IPS DF 6.9 (cell line): ENCODE measurements at regions not wholly inside any gene's neighbourhood (a gene's known extent, or its start where the extent isn't known, plus 50 kb on each side); places are given as distances from the start of the nearest gene placed in this dataset.

Source experiments
- DNase-seq: peaks from one replicate; pipeline ENCODE4 v3.0.0-alpha.2; 2013; ENCODE audit warnings: low read depth, low spot score
- H3K27ac ChIP-seq: one replicate; pipeline ENCODE4 v1.5.1; 2013; ENCODE audit warnings: low read length, control low read depth
- H3K27me3 ChIP-seq: 2 replicates; pipeline ENCODE4 v1.6.1; 2013; ENCODE audit warnings: mild to moderate bottlenecking, low read length; ENCODE audit not compliant: control insufficient read depth, insufficient read depth
- H3K36me3 ChIP-seq: 2 replicates; pipeline ENCODE4 v1.6.1; 2013; ENCODE audit warnings: low read length; ENCODE audit not compliant: control insufficient read depth, insufficient read depth
- H3K4me1 ChIP-seq: 2 replicates; pipeline ENCODE4 v1.6.1; 2013; ENCODE audit warnings: low read length; ENCODE audit not compliant: control insufficient read depth, insufficient read depth
- H3K4me3 ChIP-seq: 2 replicates; pipeline ENCODE4 v1.5.1; 2013; ENCODE audit warnings: mild to moderate bottlenecking, low read length
- H3K9me3 ChIP-seq: 2 replicates; pipeline ENCODE4 v1.6.1; 2013; ENCODE audit warnings: low read length, inconsistent platforms; ENCODE audit not compliant: control insufficient read depth, insufficient read depth
- WGBS: extraction: QIAGEN DNeasy Blood & Tissue Kit; methylation state at CpG from one replicate; pipeline ENCODE4 v1.1.7; 2013; ENCODE audit warnings: mixed read lengths, missing lambda C conversion rate; ENCODE audit not compliant: insufficient read length, insufficient coverage; 5-methylcytosine and 5-hydroxymethylcytosine counted together

- no peak overlapping the region for H3K4me3 ChIP-seq
- no peaks in the 10 kb centered on the region for H3K9me3 ChIP-seq
- no peaks in the 10 kb centered on the region for H3K4me1 ChIP-seq
- WGBS: no CpG with 5 or more reads among the region's 5 CpGs
- no peak for DNase-seq
- H3K36me3 ChIP-seq: no peaks in the 10 kb centered on the region
- no peaks in the 10 kb centered on the region for H3K27me3 ChIP-seq
- no peak overlapping the region for H3K27ac ChIP-seq
Measured at GRCh38 chr5:93340881-93341280, 240.1 kb downstream of the NR2F1-AS1 start.

- no CpG with 5 or more reads among the region's 2 CpGs for WGBS
Measured at GRCh38 chr5:93337138-93337537, 243.9 kb downstream of the NR2F1-AS1 start.

GRCh38 chr5:93336330-93337110 lies 244.5 kb downstream of the NR2F1-AS1 start:
- no CpG with 5 or more reads among the region's 3 CpGs for WGBS
- DNase-seq: no peak
- H3K36me3 ChIP-seq: no peaks in the 10 kb centered on the region

More at GRCh38 chr5:93337138-93337537, 243.9 kb downstream of the NR2F1-AS1 start:
- Histone ChIP-seq H3K4me1 (no peaks in the 10 kb centered on the region), H3K9me3 (no peaks in the 10 kb centered on the region), H3K27me3 (no peaks in the 10 kb centered on the region), H3K36me3 (no peaks in the 10 kb centered on the region), H3K27ac (no peak overlapping the region), H3K4me3 (no peak overlapping the region)
- no peak for DNase-seq

GRCh38 chr5:93331863-93332262 lies 249.2 kb downstream of the NR2F1-AS1 start:
- Histone ChIP-seq H3K4me3 (no peak overlapping the region), H3K27me3 (no peaks in the 10 kb centered on the region), H3K9me3 (no peaks in the 10 kb centered on the region), H3K36me3 (no peaks in the 10 kb centered on the region), H3K4me1 (no peaks in the 10 kb centered on the region), H3K27ac (no peak overlapping the region)
- no CpG with 5 or more reads among the region's 3 CpGs for WGBS
- no peak for DNase-seq

More at GRCh38 chr5:93336330-93337110, 244.5 kb downstream of the NR2F1-AS1 start:
- H3K9me3 ChIP-seq: no peaks in the 10 kb centered on the region
- no peak overlapping the region for H3K4me3 ChIP-seq
- H3K27me3 ChIP-seq: no peaks in the 10 kb centered on the region
- no peak overlapping the region for H3K27ac ChIP-seq
- H3K4me1 ChIP-seq: no peaks in the 10 kb centered on the region

GRCh38 chr5:93331241-93331640 lies 249.8 kb downstream of the NR2F1-AS1 start:
- Histone ChIP-seq H3K36me3 (no peaks in the 10 kb centered on the region), H3K4me1 (no peaks in the 10 kb centered on the region), H3K27ac (no peak overlapping the region), H3K9me3 (no peaks in the 10 kb centered on the region), H3K27me3 (no peaks in the 10 kb centered on the region), H3K4me3 (no peak overlapping the region)
- no peak for DNase-seq
- WGBS: no CpG with 5 or more reads among the region's 1 CpG

- Histone ChIP-seq H3K27me3 (no peaks in the 10 kb centered on the region), H3K36me3 (no peaks in the 10 kb centered on the region), H3K9me3 (no peaks in the 10 kb centered on the region), H3K27ac (no peak overlapping the region), H3K4me1 (no peaks in the 10 kb centered on the region), H3K4me3 (no peak overlapping the region)
- no CpG with 5 or more reads among the region's 2 CpGs for WGBS
- DNase-seq: no peak
Measured at GRCh38 chr5:93330506-93330905, 250.5 kb downstream of the NR2F1-AS1 start.

- no peaks in the 10 kb centered on the region for H3K9me3 ChIP-seq
- no peak for DNase-seq
- no peaks in the 10 kb centered on the region for H3K27me3 ChIP-seq
- H3K4me1 ChIP-seq: no peaks in the 10 kb centered on the region
- no peak overlapping the region for H3K4me3 ChIP-seq
- H3K27ac ChIP-seq: no peak overlapping the region
- WGBS: no CpG with 5 or more reads among the region's 1 CpG
- no peaks in the 10 kb centered on the region for H3K36me3 ChIP-seq
Measured at GRCh38 chr5:93329756-93330155, 251.3 kb downstream of the NR2F1-AS1 start.

- H3K27ac ChIP-seq: no peak overlapping the region
- no peak for DNase-seq
- no peaks in the 10 kb centered on the region for H3K36me3 ChIP-seq
- WGBS: no CpG with 5 or more reads among the region's 1 CpG
- H3K27me3 ChIP-seq: no peaks in the 10 kb centered on the region
- no peaks in the 10 kb centered on the region for H3K4me1 ChIP-seq
- H3K4me3 ChIP-seq: no peak overlapping the region
- H3K9me3 ChIP-seq: no peaks in the 10 kb centered on the region
Measured at GRCh38 chr5:93328833-93329232, 252.2 kb downstream of the NR2F1-AS1 start.

- Histone ChIP-seq H3K4me1 (no peaks in the 10 kb centered on the region), H3K27me3 (no peaks in the 10 kb centered on the region), H3K27ac (no peak overlapping the region), H3K9me3 (no peaks in the 10 kb centered on the region), H3K36me3 (no peaks in the 10 kb centered on the region), H3K4me3 (no peak overlapping the region)
- WGBS: no CpG with 5 or more reads among the region's 1 CpG
- DNase-seq: no peak
Measured at GRCh38 chr5:93327605-93328004, 253.4 kb downstream of the NR2F1-AS1 start.

- Histone ChIP-seq H3K4me3 (no peak overlapping the region), H3K9me3 (no peaks in the 10 kb centered on the region), H3K36me3 (no peaks in the 10 kb centered on the region), H3K27ac (no peak overlapping the region), H3K4me1 (no peaks in the 10 kb centered on the region), H3K27me3 (no peaks in the 10 kb centered on the region)
- WGBS: 100% methylated on average over 1 of the region's 9 CpGs
- DNase-seq: no peak
Measured at GRCh38 chr5:93325946-93326345, 255.1 kb downstream of the NR2F1-AS1 start.
